PC-9 (cell line): ENCODE measurements at regions not wholly inside any gene's neighbourhood (a gene's known extent, or its start where the extent isn't known, plus 50 kb on each side); places are given as distances from the start of the nearest gene placed in this dataset.

Experiments
- BruUV-seq: library from RNA; stranded (reverse); fragments of 400-500 nt; replicated peaks from 2 replicates; lab custom pipeline; 2021; lab: Mats Ljungman, UMichigan
- CTCF ChIA-PET: fragments of 300-600 bp; sonication (Branson Sonifier 250); formaldehyde crosslinking; loops from one replicate; lab custom pipeline; 2022; ENCODE audit warnings: antibody characterized with exemption; lab: Charles Lee
- POLR2A ChIA-PET: fragments of 300-600 bp; sonication (Branson Sonifier 250); formaldehyde crosslinking; loops from one replicate; lab custom pipeline; 2022; ENCODE audit warnings: antibody characterized with exemption; ENCODE audit not compliant: unreplicated experiment; lab: Charles Lee
- DNase-seq, 2 experiments: peaks; one replicate each; pipeline versions ENCODE4 v3.0.0 to v3.0.0-alpha.2; 2015 to 2022; ENCODE audit warnings: mixed read lengths in 1 of 2
- H2AFZ ChIP-seq: fragments of 200-600 bp; sonication (generic); 2 replicates; pipeline ENCODE4 v1.8.1; 2017; ENCODE audit warnings: antibody characterized with exemption
- H3F3A ChIP-seq: fragments of 200-600 bp; sonication (generic); 2 replicates; pipeline ENCODE4 v1.8.1; 2017; ENCODE audit warnings: antibody characterized with exemption, mild to moderate bottlenecking, low read depth; ENCODE audit not compliant: insufficient read depth
- H3K27ac ChIP-seq: fragments of 200-600 bp; sonication (generic); 2 replicates; pipeline ENCODE4 v1.6.1; 2016; ENCODE audit warnings: mixed run types
- H3K27me3 ChIP-seq: fragments of 200-600 bp; sonication (generic); 2 replicates; pipeline ENCODE4 v1.6.1; 2016; ENCODE audit warnings: low read depth, mixed run types; ENCODE audit not compliant: insufficient read depth
- H3K36me3 ChIP-seq: fragments of 200-600 bp; sonication (generic); 2 replicates; pipeline ENCODE4 v1.6.1; 2016; ENCODE audit warnings: low read depth, mixed run types
- H3K4me1 ChIP-seq: fragments of 200-600 bp; sonication (generic); replicated peaks from 2 replicates; pipeline ENCODE4 v1.6.1; 2016; ENCODE audit warnings: mixed run types; ENCODE audit not compliant: insufficient read depth
- H3K4me2 ChIP-seq: fragments of 200-600 bp; sonication (generic); 2 replicates; pipeline ENCODE4 v1.6.1; 2017; ENCODE audit warnings: mixed run types
- H3K4me3 ChIP-seq: fragments of 200-600 bp; sonication (generic); 2 replicates; pipeline ENCODE4 v1.6.1; 2016; ENCODE audit warnings: mixed run types
- H3K79me2 ChIP-seq: fragments of 200-600 bp; sonication (generic); 2 replicates; pipeline ENCODE4 v1.6.1; 2017; ENCODE audit warnings: low read depth, mixed run types
- H3K9me2 ChIP-seq: fragments of 200-600 bp; sonication (generic); 2 replicates; pipeline ENCODE4 v1.8.1; 2017; ENCODE audit warnings: mild to moderate bottlenecking; ENCODE audit not compliant: insufficient read depth
- H3K9me3 ChIP-seq: fragments of 200-600 bp; sonication (generic); 2 replicates; pipeline ENCODE4 v1.8.1; 2016; ENCODE audit warnings: low read depth; ENCODE audit not compliant: insufficient read depth
- H4K20me1 ChIP-seq: fragments of 200-600 bp; sonication (generic); 2 replicates; pipeline ENCODE4 v1.8.1; 2017; ENCODE audit not compliant: insufficient read depth
- CTCF ChIP-seq: fragments of 200-600 bp; sonication (generic); conservative IDR thresholded peaks from 2 replicates; pipeline ENCODE4 v1.6.1; 2017; ENCODE audit warnings: mixed run types, antibody characterized with exemption, mild to moderate bottlenecking, moderate library complexity
- EZH2 ChIP-seq: fragments of 200-600 bp; sonication (generic); IDR thresholded peaks from 2 replicates; pipeline ENCODE4 v1.8.0; 2017; ENCODE audit warnings: antibody characterized with exemption, low read depth
- intact Hi-C: fragments of 100-400 bp; cut with micrococcal nuclease; formaldehyde crosslinking; loops from one replicate; pipeline ENCODE4 v1.10.0; 2022; ENCODE audit not compliant: unreplicated experiment

DNA sequence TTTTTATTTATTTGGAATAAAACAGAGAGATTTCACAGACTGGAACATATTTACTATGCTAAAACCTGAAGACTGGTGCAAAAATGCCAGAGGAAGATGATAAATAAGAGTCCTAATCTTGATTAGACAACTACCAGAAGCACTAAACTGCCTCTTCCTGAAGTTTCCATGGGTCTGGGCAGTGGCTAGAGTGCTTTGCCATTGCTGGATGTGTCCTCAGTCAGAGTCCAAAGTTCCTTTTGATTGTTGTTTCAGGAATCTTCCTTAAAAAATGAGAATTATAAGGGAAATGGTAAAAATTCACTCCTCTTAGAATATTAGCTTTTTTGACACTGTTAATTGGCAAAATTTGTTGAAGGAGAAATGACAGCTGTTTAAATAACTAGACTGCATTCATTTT, 86.3 kb upstream of the AHR start:
- no TSS peak for BruUV-seq
- Histone ChIP-seq H3K36me3 (no peaks in the 10 kb centered on the region), H3K4me1 (peaks cover 4% of the 10 kb centered on the region), H3K4me2 (no peak overlapping the region), H4K20me1 (no peaks in the 10 kb centered on the region), H3K27ac (no peak overlapping the region), H3K4me3 (no peak overlapping the region), H3K27me3 (no peaks in the 10 kb centered on the region), H3K9me3 (peaks cover 5% of the 10 kb centered on the region; the same call in 1 of the 2 replicates), H2AFZ (no peak overlapping the region), H3K79me2 (no peaks in the 10 kb centered on the region), H3K9me2 (no peaks in the 10 kb centered on the region), H3F3A (no peaks in the 10 kb centered on the region)
- TF ChIP-seq EZH2 (no peak), CTCF (no peak)
- POLR2A ChIA-PET = no interaction called here
- intact Hi-C loops = no loop called here
- DNase-seq = no peak
- CTCF ChIA-PET = no interaction called here

- no TSS peak for BruUV-seq
- H3K9me2 ChIP-seq = no peaks in the 10 kb centered on the region
These were observed 70.5 kb upstream of the AHR start for GRCh38 chr7:17227766-17228490.

GRCh38 chr7:17229228-17229627, 69.2 kb upstream of the AHR start:
- CTCF ChIA-PET = no interaction called here
- no peaks in the 10 kb centered on the region for H3K9me3 ChIP-seq
- DNase-seq = no peak
- no peak overlapping the region for H3K27ac ChIP-seq
- no peaks in the 10 kb centered on the region for H3K36me3 ChIP-seq
- intact Hi-C loops = no loop called here
- H3F3A ChIP-seq = no peaks in the 10 kb centered on the region
- H3K4me2 ChIP-seq = no peak overlapping the region
- H4K20me1 ChIP-seq = no peaks in the 10 kb centered on the region
- H3K4me3 ChIP-seq = no peak overlapping the region
- no TSS peak for BruUV-seq
- H2AFZ ChIP-seq = no peak overlapping the region
- H3K27me3 ChIP-seq = no peaks in the 10 kb centered on the region
- POLR2A ChIA-PET = no interaction called here
- TF ChIP-seq EZH2 (no peak), CTCF (no peak)
- peaks cover 11% of the 10 kb centered on the region for H3K4me1 ChIP-seq
- H3K79me2 ChIP-seq = no peaks in the 10 kb centered on the region
- H3K9me2 ChIP-seq = no peaks in the 10 kb centered on the region

More at GRCh38 chr7:17227766-17228490, 70.5 kb upstream of the AHR start:
- Histone ChIP-seq H2AFZ (no peak overlapping the region), H3K79me2 (no peaks in the 10 kb centered on the region), H3F3A (no peaks in the 10 kb centered on the region), H3K4me2 (no peak overlapping the region), H3K27me3 (no peaks in the 10 kb centered on the region), H3K27ac (no peak overlapping the region), H3K9me3 (no peaks in the 10 kb centered on the region), H3K4me1 (no peaks in the 10 kb centered on the region), H4K20me1 (no peaks in the 10 kb centered on the region), H3K36me3 (no peaks in the 10 kb centered on the region), H3K4me3 (no peak overlapping the region)
- intact Hi-C loops = no loop called here
- TF ChIP-seq CTCF = no peak
- TF ChIP-seq EZH2 = no peak
- DNase-seq = no peak
- POLR2A ChIA-PET = no interaction called here
- CTCF ChIA-PET = no interaction called here
